Neural progenitor cell (in vitro differentiated cells): ENCODE measurements at regions not wholly inside any gene's neighbourhood (a gene's known extent, or its start where the extent isn't known, plus 50 kb on each side); places are given as distances from the start of the nearest gene placed in this dataset.

Experiments used
- EZH2 ChIP-seq: fragments of 200-600 bp; sonication (generic); IDR thresholded peaks from 2 replicates; pipeline ENCODE4 v1.6.1; 2017; ENCODE audit warnings: antibody characterized with exemption, mild to moderate bottlenecking, moderate library complexity
- TF ChIP-seq, protein P1 (sequence below): fragments of 200-600 bp; sonication (generic); IDR thresholded peaks from 2 replicates; pipeline ENCODE4 v1.5.1; 2017; ENCODE audit warnings: antibody characterized with exemption, mild to moderate bottlenecking

- TF ChIP-seq, protein P1, sequence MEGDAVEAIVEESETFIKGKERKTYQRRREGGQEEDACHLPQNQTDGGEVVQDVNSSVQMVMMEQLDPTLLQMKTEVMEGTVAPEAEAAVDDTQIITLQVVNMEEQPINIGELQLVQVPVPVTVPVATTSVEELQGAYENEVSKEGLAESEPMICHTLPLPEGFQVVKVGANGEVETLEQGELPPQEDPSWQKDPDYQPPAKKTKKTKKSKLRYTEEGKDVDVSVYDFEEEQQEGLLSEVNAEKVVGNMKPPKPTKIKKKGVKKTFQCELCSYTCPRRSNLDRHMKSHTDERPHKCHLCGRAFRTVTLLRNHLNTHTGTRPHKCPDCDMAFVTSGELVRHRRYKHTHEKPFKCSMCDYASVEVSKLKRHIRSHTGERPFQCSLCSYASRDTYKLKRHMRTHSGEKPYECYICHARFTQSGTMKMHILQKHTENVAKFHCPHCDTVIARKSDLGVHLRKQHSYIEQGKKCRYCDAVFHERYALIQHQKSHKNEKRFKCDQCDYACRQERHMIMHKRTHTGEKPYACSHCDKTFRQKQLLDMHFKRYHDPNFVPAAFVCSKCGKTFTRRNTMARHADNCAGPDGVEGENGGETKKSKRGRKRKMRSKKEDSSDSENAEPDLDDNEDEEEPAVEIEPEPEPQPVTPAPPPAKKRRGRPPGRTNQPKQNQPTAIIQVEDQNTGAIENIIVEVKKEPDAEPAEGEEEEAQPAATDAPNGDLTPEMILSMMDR, result no peak
- TF ChIP-seq EZH2, result no peak
Observed at GRCh38 chr20:55744896-55745295, 260.4 kb downstream of the CBLN4 start.
